HG03175 (cell line): ENCODE measurements at regions not wholly inside any gene's neighbourhood (a gene's known extent, or its start where the extent isn't known, plus 50 kb on each side); places are given as distances from the start of the nearest gene placed in this dataset.
A peak's percentile ranks its signal among the peaks of the same experiment; 100 is the strongest.
"Not testable (repeated sequence)": the region's sequence is repeated elsewhere in the genome, so short reads cannot be mapped to it uniquely, and the experiment has no call there.

Source experiments
- ATAC-seq: cut with Tn5 transposase; IDR thresholded peaks from one replicate; pipeline ENCODE4 v1.9.1; 2021; ENCODE audit warnings: mild to moderate bottlenecking, moderate library complexity; ENCODE audit not compliant: unreplicated experiment

- ATAC-seq = peak; percentile 67
Observed at GRCh38 chr22:22818861-22819855, 68.5 kb upstream of the IGLL5 start.

GRCh38 chr22:22820076-22820475 is 67.5 kb upstream of the IGLL5 start:
- ATAC-seq = no peak

- ATAC-seq = no peak
Observed at GRCh38 chr22:22820626-22821025, 67.0 kb upstream of the IGLL5 start.

GRCh38 chr22:22821340-22821739 is 66.3 kb upstream of the IGLL5 start:
- no peak for ATAC-seq

- ATAC-seq = no peak
Observed at GRCh38 chr22:22822106-22822505, 65.5 kb upstream of the IGLL5 start.

- not testable (repeated sequence) for ATAC-seq
Observed at GRCh38 chr22:22822553-22822952, 65.1 kb upstream of the IGLL5 start.

GRCh38 chr22:22823131-22823810 is 64.3 kb upstream of the IGLL5 start:
- ATAC-seq = no peak

GRCh38 chr22:22824340-22825212 is 63.0 kb upstream of the IGLL5 start:
- no peak for ATAC-seq

- no peak for ATAC-seq
Observed at GRCh38 chr22:22825213-22825593, 62.4 kb upstream of the IGLL5 start.

- ATAC-seq = no peak
Observed at GRCh38 chr22:22827187-22827939, 60.3 kb upstream of the IGLL5 start.

- no peak for ATAC-seq
Observed at GRCh38 chr22:22830193-22830592, 57.4 kb upstream of the IGLL5 start.

GRCh38 chr22:22830957-22831688 is 56.5 kb upstream of the IGLL5 start:
- ATAC-seq = no peak

GRCh38 chr22:22833059-22833458 is 54.6 kb upstream of the IGLL5 start:
- ATAC-seq = no peak

- ATAC-seq = no peak
Observed at GRCh38 chr22:22833488-22833887, 54.1 kb upstream of the IGLL5 start.

GRCh38 chr22:22834204-22834603 is 53.4 kb upstream of the IGLL5 start:
- no peak for ATAC-seq

GRCh38 chr22:22834783-22835182 is 52.8 kb upstream of the IGLL5 start:
- no peak for ATAC-seq

GRCh38 chr22:22835242-22835641 is 52.4 kb upstream of the IGLL5 start:
- no peak for ATAC-seq

GRCh38 chr22:22835771-22836291 is 51.8 kb upstream of the IGLL5 start:
- ATAC-seq = no peak

- ATAC-seq = no peak
Observed at GRCh38 chr22:22836635-22837034, 51.0 kb upstream of the IGLL5 start.
